SH-SY5Y (cell line): ENCODE measurements at regions not wholly inside any gene's neighbourhood (a gene's known extent, or its start where the extent isn't known, plus 50 kb on each side); places are given as distances from the start of the nearest gene placed in this dataset.

ENCODE experiments used
- GATA2 ChIP-seq: IDR thresholded peaks from 2 replicates; pipeline ENCODE4 v1.6.1; 2011; ENCODE audit warnings: mild to moderate bottlenecking, low read depth, low read length
- GATA3 ChIP-seq: IDR thresholded peaks from 2 replicates; pipeline ENCODE4 v1.6.1; 2011; ENCODE audit warnings: low read depth, mild to moderate bottlenecking, low read length, moderate library complexity

DNA sequence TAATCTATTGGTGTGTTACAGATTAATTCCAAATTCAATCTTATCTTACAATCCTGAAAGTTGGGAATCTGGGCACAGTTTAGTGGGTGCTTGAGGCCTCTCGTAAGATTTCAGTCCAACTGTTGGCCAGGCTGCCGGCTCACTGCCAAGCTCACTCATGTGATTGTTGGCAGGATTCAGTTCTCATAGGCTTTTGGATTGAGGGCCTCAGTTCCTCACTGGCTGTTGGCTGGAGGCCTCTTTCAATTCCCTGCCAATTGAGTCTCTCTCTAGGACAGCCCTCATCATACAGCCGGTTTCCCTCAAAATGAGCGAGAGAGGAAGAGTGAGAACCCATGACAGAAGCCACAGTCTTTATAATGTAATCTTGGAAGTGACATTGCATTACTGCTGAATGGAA, 123.5 kb upstream of the FBXO33 start:
- TF ChIP-seq GATA3 = no peak
- no peak for TF ChIP-seq GATA2

DNA sequence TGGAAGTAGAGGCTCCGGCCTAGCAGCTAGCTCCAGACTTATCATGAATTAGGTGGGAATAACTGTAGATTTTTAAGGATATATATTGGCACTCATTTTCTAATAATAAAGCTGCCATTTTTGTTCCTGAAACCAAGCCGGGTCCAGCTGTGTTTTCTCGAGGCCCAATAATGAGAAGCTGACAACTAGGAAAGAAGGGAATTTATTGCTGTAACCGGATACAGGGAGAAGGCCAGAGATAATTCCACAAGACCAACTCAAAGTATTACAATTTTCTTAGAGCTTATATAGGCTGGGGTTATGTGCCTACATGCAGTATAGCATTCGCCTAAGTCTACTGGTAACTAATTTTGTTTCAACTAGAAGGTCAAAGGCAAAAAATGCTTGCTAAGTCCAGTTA, 122.3 kb upstream of the FBXO33 start:
- TF ChIP-seq GATA2 (no peak), GATA3 (no peak)

DNA sequence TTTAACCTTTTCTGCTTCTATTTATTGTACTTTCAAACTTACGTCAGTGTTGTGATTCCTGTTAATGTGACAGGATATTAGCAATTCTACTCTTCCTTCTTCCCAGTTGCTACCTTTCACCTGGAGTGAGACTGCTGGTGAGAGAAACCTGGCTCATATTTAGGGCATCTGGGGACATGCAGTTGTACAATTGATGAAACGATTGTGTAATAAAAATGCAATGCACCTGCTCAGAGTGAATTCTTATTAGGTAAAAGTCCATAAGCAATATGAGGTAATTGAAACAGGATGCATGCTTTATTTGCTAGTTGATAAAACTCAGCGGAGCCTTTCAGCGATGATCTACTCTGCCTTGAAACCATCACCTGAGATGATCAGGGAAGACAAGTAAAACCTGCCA, 116.1 kb upstream of the FBXO33 start:
- TF ChIP-seq GATA2 (no peak), GATA3 (no peak)

DNA sequence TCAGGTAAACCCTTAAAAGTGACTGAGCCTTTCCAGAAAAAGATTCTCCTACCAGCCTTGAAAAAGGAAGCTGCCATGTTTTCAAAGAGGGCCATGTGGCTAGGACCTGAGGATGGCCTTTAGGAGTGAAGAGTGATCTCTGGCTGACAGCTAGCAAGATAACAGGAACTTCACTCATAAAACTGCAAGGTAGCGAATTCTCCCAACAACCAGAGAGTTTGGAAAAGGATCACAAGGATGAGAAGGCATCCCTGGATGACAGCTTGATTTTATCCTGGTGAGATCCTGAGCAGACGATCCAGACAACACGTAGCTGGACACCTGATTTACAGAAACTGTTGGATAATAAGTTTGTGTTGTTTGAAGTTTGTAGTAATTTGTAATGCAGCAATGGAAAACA, 115.6 kb upstream of the FBXO33 start:
- TF ChIP-seq GATA3 = no peak
- TF ChIP-seq GATA2 = no peak

DNA sequence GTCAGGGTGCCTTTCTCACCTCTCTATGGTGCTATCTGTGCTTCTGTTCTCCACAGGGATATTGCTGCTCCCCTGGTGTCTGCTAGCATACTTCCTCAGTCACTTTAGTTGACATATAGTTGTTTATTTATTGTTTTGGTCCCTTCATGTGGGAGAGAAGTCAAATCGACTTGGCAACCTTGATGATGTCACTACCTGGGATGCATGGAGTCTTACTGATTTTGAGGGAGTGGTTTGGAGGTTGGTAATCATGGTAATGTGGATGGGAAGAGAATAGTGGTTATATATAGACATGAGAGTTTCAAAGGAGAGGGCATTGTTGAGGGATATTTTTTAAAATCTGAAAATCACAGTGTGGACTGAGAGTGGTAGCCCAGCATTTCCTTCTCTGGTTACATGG, 73.6 kb upstream of the FBXO33 start:
- TF ChIP-seq GATA3 (no peak), GATA2 (no peak)

DNA sequence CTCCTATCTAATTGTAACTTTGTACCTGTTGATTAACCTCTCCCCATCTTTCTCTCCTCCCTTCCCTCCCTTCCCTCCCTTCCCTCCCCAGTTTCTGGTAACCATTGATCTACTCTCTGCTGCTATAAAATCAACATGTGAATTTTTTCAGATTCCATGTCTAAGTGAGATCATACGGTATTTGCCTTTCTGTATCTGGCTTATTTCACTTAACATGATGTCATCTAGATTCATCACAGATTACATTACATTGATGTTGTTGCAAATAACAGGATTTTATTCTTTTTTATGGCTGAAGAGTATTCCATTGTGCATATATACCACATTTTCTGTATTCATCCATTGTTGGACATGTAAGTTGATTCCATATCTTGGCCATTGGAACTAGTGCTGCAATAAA, 68.0 kb upstream of the FBXO33 start:
- TF ChIP-seq GATA2 (no peak), GATA3 (no peak)

DNA sequence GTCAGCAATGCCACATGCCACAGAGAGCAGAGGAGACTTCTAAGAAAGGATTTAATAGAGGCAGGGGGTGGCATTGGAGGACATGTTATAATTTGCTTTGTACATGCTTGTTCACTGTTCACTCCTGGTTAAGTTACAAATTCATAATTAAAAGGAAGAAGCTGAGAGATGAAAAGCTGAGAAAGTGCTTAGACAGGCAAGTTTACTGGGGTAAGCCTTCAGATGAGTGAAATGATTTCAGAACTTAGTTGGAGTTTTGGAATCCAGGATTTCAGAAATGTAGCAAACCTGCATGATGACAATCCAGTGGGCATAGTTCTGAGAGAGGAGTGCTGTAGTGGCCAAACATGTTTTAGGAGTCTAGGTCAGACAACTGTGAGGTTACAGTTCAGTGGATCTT, 67.3 kb upstream of the FBXO33 start:
- TF ChIP-seq GATA3 (no peak), GATA2 (no peak)

DNA sequence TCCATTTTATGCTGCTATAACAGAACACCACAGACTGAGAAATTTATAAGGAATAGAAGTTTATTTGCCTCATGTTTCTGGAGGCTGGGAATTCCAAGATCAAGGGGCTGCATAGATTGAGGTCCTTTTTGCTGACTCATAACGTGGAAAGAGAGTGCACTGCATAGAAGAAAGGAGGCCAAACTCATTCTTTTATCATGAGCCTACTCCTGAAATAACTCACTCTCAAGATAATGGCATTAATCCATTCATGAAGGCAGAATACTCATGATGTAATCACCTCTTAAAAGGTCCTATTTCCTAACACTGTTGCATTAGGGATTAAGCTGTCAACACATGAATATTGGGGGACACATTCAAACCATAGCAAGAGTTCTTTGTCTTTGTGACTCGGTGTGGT, 60.0 kb upstream of the FBXO33 start:
- no peak for TF ChIP-seq GATA3
- no peak for TF ChIP-seq GATA2

DNA sequence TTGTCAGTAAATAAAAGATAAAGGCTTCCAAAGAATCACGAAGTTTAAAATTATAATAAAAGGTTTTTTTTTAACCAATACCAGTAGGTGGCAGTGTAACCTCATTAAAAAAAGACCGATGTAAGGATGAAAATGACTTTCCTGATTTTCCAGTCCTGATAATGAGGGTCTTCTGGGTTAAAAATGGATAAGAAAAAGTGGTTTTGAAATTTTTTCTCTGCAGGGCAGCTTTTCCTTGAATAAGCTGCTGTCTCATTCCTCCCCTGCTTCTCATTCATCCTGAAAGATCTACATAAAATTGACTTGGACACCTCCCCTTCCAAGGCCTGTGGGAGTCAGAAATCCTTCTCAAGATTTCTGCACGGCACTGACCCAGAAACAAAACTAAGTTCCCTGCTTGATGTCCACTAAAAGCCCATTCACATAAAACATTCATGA, 58.9 kb upstream of the FBXO33 start:
- TF ChIP-seq GATA2 = no peak
- no peak for TF ChIP-seq GATA3

DNA sequence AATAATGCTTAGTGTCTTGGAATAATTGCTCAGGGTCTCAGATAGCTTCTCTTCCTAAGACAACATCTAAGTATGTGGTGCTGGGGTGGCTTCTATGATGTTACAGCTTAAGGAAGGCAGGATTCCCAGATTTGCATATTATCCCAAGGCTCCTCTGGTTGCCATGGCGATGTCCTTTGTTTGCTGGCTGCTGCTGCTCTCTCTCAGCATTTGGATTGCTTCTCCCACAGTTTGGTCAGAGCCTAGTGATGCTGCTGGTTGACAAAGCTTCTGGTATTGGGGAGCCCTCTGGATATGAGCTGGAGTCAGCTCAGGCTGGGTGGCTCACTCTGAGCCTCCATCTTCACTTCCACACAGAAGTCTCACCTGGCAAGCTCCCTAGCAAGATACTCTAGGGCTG, 56.4 kb upstream of the FBXO33 start:
- no peak for TF ChIP-seq GATA2
- no peak for TF ChIP-seq GATA3

DNA sequence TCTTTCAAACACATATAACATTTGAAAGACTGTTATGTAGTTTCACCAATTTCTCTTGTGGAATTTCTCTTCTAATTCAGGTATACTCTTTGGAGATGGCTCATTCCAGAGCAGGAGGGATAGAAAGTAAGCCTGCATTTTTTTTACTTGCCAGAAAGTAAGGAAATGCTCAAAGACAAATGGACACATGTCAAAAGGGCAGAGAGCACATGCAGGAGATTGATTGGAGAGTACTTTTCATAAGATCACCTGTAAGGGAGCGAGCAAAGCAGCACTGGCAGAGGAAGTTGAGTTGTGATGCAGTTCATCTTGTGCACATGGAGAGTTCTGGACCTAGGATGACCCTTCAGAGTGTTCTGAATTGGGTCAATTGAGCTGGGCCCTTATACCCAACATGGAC, 51.4 kb upstream of the FBXO33 start:
- no peak for TF ChIP-seq GATA3
- no peak for TF ChIP-seq GATA2
